HEK293T (cell line): ENCODE measurements at regions not wholly inside any gene's neighbourhood (a gene's known extent, or its start where the extent isn't known, plus 50 kb on each side); places are given as distances from the start of the nearest gene placed in this dataset.

Experiments
- BHLHE40 ChIP-seq: fragments of 450-650 bp; IDR thresholded peaks from 2 replicates; pipeline ENCODE4 v1.6.1; 2016; ENCODE audit warnings: mild to moderate bottlenecking, moderate library complexity, borderline replicate concordance
- ELF4 ChIP-seq: fragments of 450-650 bp; IDR thresholded peaks from 2 replicates; pipeline ENCODE4 v1.6.1; 2017; ENCODE audit warnings: antibody characterized with exemption
- FOXA1 ChIP-seq: fragments of 450-650 bp; IDR thresholded peaks from 2 replicates; pipeline ENCODE4 v1.6.1; 2016; ENCODE audit warnings: mild to moderate bottlenecking
- FOXK2 ChIP-seq: fragments of 450-650 bp; IDR thresholded peaks from 2 replicates; pipeline ENCODE4 v1.6.1; 2016; ENCODE audit warnings: mild to moderate bottlenecking
- FOXM1 ChIP-seq: fragments of 450-650 bp; IDR thresholded peaks from 2 replicates; pipeline ENCODE4 v1.6.1; 2017; ENCODE audit warnings: mild to moderate bottlenecking, borderline replicate concordance
- LEF1 ChIP-seq: fragments of 450-650 bp; IDR thresholded peaks from 2 replicates; pipeline ENCODE4 v1.6.1; 2017; ENCODE audit warnings: mild to moderate bottlenecking, borderline replicate concordance
- NFRKB ChIP-seq: fragments of 450-650 bp; IDR thresholded peaks from 2 replicates; pipeline ENCODE4 v1.6.1; 2016; ENCODE audit warnings: mild to moderate bottlenecking, moderate library complexity
- SP1 ChIP-seq: fragments of 450-650 bp; IDR thresholded peaks from 2 replicates; pipeline ENCODE4 v1.6.1; 2017
- SUZ12 ChIP-seq: fragments of 450-650 bp; IDR thresholded peaks from 2 replicates; pipeline ENCODE4 v1.6.1; 2016; ENCODE audit warnings: mild to moderate bottlenecking
- TF ChIP-seq, protein P1 (sequence below): fragments of 450-650 bp; IDR thresholded peaks from 2 replicates; pipeline ENCODE4 v1.6.1; 2016

DNA sequence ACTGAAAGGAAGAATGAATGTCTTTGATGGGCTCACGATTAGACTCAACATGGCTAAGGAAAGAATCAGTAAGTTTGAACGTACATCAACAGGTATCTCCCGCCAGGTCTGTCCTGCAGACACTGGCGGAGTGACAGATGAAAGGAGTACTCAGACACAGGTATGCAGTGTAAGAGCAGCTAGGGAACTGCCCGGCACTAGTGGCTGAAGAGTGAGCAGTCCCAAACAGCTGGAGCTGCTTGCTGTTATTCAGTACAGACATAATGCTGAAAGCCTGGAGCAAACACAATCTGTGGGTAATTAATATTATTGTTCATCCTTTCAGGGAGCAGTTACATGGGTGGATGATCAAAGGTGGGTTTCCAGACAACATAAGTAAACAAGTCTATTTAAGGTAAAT is 835.5 kb downstream of the TLE4 start:
- TF ChIP-seq SP1 (no peak), BHLHE40 (no peak), LEF1 (no peak), NFRKB (no peak), ELF4 (no peak), SUZ12 (no peak), FOXM1 (no peak), FOXA1 (no peak), FOXK2 (no peak)
- TF ChIP-seq, protein P1, sequence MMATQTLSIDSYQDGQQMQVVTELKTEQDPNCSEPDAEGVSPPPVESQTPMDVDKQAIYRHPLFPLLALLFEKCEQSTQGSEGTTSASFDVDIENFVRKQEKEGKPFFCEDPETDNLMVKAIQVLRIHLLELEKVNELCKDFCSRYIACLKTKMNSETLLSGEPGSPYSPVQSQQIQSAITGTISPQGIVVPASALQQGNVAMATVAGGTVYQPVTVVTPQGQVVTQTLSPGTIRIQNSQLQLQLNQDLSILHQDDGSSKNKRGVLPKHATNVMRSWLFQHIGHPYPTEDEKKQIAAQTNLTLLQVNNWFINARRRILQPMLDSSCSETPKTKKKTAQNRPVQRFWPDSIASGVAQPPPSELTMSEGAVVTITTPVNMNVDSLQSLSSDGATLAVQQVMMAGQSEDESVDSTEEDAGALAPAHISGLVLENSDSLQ: no peak
